ENCODE measurements at regions not wholly inside any gene's neighbourhood (a gene's known extent, or its start where the extent isn't known, plus 50 kb on each side); places are given as distances from the start of the nearest gene placed in this dataset.
A peak's percentile ranks its signal among the peaks of the same experiment; 100 is the strongest.
"Not testable (repeated sequence)": the region's sequence is repeated elsewhere in the genome, so short reads cannot be mapped to it uniquely, and the experiment has no call there.

GRCh38 chr5:96187309-96188027, 225.8 kb upstream of the ELL2 start:
- Mint-ChIP-seq H3K4me1 (ENCODE audit: low read depth) (peaks cover 10% of the 10 kb centered on the region), H3K27ac (peak overlapping the region; percentile 5), H3K36me3 (ENCODE audit: insufficient read depth) (peaks cover 1% of the 10 kb centered on the region), H3K4me3 (ENCODE audit: low read depth) (no peak overlapping the region), H3K9me3 (ENCODE audit: low read depth) (peaks cover 23% of the 10 kb centered on the region), H3K27me3 (no peaks in the 10 kb centered on the region)
- TF ChIP-seq, protein P1, sequence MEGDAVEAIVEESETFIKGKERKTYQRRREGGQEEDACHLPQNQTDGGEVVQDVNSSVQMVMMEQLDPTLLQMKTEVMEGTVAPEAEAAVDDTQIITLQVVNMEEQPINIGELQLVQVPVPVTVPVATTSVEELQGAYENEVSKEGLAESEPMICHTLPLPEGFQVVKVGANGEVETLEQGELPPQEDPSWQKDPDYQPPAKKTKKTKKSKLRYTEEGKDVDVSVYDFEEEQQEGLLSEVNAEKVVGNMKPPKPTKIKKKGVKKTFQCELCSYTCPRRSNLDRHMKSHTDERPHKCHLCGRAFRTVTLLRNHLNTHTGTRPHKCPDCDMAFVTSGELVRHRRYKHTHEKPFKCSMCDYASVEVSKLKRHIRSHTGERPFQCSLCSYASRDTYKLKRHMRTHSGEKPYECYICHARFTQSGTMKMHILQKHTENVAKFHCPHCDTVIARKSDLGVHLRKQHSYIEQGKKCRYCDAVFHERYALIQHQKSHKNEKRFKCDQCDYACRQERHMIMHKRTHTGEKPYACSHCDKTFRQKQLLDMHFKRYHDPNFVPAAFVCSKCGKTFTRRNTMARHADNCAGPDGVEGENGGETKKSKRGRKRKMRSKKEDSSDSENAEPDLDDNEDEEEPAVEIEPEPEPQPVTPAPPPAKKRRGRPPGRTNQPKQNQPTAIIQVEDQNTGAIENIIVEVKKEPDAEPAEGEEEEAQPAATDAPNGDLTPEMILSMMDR (IDR thresholded peaks at IDR 0.05; ENCODE audit: unreplicated experiment), result no peak
- no peak for DNase-seq (ENCODE audit: low spot score, unreplicated experiment)

DNA sequence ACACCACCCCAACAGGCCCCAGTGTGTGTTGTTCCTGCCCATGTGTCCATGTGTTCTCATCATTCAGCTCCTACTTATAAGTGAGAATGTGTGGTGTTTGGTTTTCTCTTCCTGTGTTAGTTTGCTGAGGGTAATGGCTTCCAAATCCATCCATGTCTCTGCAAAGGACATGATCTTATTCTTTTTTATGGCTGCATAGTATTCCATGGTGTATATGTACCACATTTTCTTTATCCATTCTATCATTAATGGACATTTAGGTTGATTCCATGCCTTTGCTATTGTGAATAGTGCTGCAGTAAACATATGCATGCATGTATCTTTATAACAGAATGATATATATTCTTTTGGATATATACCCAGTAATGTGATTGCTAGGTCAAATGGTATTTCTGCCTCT, 222.9 kb upstream of the ELL2 start:
- H3K27me3 Mint-ChIP-seq; H3K4me1 Mint-ChIP-seq (ENCODE audit: low read depth): not testable (repeated sequence)

GRCh38 chr5:96180684-96181435, 219.2 kb upstream of the ELL2 start:
- no peak for DNase-seq (ENCODE audit: low spot score, unreplicated experiment)
- Mint-ChIP-seq H3K9me3 (ENCODE audit: low read depth) (peaks cover 18% of the 10 kb centered on the region), H3K4me3 (ENCODE audit: low read depth) (no peak overlapping the region), H3K27me3 (no peaks in the 10 kb centered on the region), H3K27ac (no peak overlapping the region), H3K36me3 (ENCODE audit: insufficient read depth) (no peaks in the 10 kb centered on the region), H3K4me1 (ENCODE audit: low read depth) (peaks cover 12% of the 10 kb centered on the region)
- TF ChIP-seq, protein P1 (IDR thresholded peaks at IDR 0.05; ENCODE audit: unreplicated experiment), result no peak

More for the DNA sequence above, 222.9 kb upstream of the ELL2 start:
- not testable (repeated sequence) for H3K36me3 Mint-ChIP-seq (ENCODE audit: insufficient read depth); DNase-seq (ENCODE audit: low spot score, unreplicated experiment); H3K4me3 Mint-ChIP-seq (ENCODE audit: low read depth); H3K27ac Mint-ChIP-seq
- peaks cover 23% of the 10 kb centered on the region for H3K9me3 Mint-ChIP-seq (ENCODE audit: low read depth)

DNA sequence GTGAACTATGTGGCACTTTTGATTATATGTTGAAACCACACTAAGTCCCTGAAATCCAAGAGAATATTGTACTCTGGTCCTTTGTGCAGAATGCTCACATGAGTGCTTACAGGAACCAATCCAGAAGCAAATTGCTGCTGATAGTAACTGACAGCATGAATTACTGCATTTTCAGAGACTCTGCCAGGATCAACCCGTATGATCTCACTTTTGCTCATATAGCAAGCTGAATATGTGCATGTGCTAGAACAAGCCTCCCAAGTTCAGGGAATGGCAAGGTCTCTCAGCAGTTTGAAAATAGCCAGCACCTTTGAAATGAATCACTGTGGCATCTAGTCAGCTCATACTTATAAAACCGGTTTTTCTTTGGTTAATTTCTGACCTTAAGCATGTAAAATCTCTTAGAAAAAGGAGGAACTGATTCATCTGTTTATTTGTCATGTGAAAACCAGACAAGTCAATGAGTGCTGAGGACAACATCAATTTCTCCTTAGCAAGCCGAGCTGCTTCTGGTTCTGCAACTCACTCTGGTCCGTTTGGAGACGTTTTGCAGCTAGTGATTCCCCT, 215.7 kb upstream of the ELL2 start:
- Mint-ChIP-seq H3K36me3 (ENCODE audit: insufficient read depth) (no peaks in the 10 kb centered on the region), H3K27me3 (no peaks in the 10 kb centered on the region), H3K9me3 (ENCODE audit: low read depth) (peaks cover 3% of the 10 kb centered on the region), H3K27ac (peak overlapping the region; percentile 13), H3K4me3 (ENCODE audit: low read depth) (no peak overlapping the region), H3K4me1 (ENCODE audit: low read depth) (peaks cover 12% of the 10 kb centered on the region)
- TF ChIP-seq, protein P1 (IDR thresholded peaks at IDR 0.05; ENCODE audit: unreplicated experiment), result no peak
- DNase-seq (ENCODE audit: low spot score, unreplicated experiment), result no peak

GRCh38 chr5:96176022-96176421, 214.4 kb upstream of the ELL2 start:
- Mint-ChIP-seq H3K4me3 (ENCODE audit: low read depth) (no peak overlapping the region), H3K27ac (no peak overlapping the region), H3K36me3 (ENCODE audit: insufficient read depth) (peaks cover 1% of the 10 kb centered on the region), H3K4me1 (ENCODE audit: low read depth) (peaks cover 12% of the 10 kb centered on the region), H3K9me3 (ENCODE audit: low read depth) (peaks cover 3% of the 10 kb centered on the region), H3K27me3 (no peaks in the 10 kb centered on the region)
- TF ChIP-seq, protein P1 (IDR thresholded peaks at IDR 0.05; ENCODE audit: unreplicated experiment), result no peak
- DNase-seq (ENCODE audit: low spot score, unreplicated experiment), result no peak
